MM.1S (cell line): ENCODE measurements at regions not wholly inside any gene's neighbourhood (a gene's known extent, or its start where the extent isn't known, plus 50 kb on each side); places are given as distances from the start of the nearest gene placed in this dataset.

Experiments
- DNase-seq: peaks from one replicate; pipeline ENCODE4 v3.0.0-alpha.2; 2015
- H2AFZ ChIP-seq: fragments of 300-600 bp; sonication (generic); 2 replicates; pipeline ENCODE4 v1.6.0; 2016; ENCODE audit warnings: antibody characterized with exemption, low read length
- H3F3A ChIP-seq: fragments of 300-600 bp; sonication (generic); 2 replicates; pipeline ENCODE4 v1.6.1; 2016; ENCODE audit warnings: mild to moderate bottlenecking, antibody characterized with exemption, low read length, moderate library complexity, mixed read lengths; ENCODE audit not compliant: insufficient read depth
- H3K27ac ChIP-seq: fragments of 300-600 bp; sonication (generic); 2 replicates; pipeline ENCODE4 v1.5.1; 2016; ENCODE audit warnings: mild to moderate bottlenecking, low read length
- H3K27me3 ChIP-seq: fragments of 300-600 bp; sonication (generic); replicated peaks from 2 replicates; pipeline ENCODE4 v1.6.0; 2016; ENCODE audit warnings: low read length; ENCODE audit not compliant: insufficient read depth
- H3K36me3 ChIP-seq: fragments of 300-600 bp; sonication (generic); replicated peaks from 2 replicates; pipeline ENCODE4 v1.6.1; 2016; ENCODE audit warnings: mild to moderate bottlenecking, low read length, mixed read lengths; ENCODE audit not compliant: insufficient read depth
- H3K4me1 ChIP-seq: fragments of 300-600 bp; sonication (generic); 2 replicates; pipeline ENCODE4 v1.6.1; 2016; ENCODE audit warnings: low read length, mixed read lengths
- H3K4me2 ChIP-seq: fragments of 300-600 bp; sonication (generic); 2 replicates; pipeline ENCODE4 v1.6.0; 2016; ENCODE audit warnings: low read depth, low read length
- H3K4me3 ChIP-seq: fragments of 300-600 bp; sonication (generic); 2 replicates; pipeline ENCODE4 v1.5.1; 2016; ENCODE audit warnings: low read length, mixed read lengths
- H3K79me2 ChIP-seq: fragments of 300-600 bp; sonication (generic); 2 replicates; pipeline ENCODE4 v1.6.1; 2016; ENCODE audit warnings: mixed run types, low read length, mixed read lengths
- H3K9ac ChIP-seq: fragments of 300-600 bp; sonication (generic); 2 replicates; pipeline ENCODE4 v1.6.1; 2016; ENCODE audit warnings: low read length, mixed read lengths
- H3K9me2 ChIP-seq: fragments of 300-600 bp; sonication (generic); replicated peaks from 2 replicates; pipeline ENCODE4 v1.6.1; 2016; ENCODE audit warnings: mild to moderate bottlenecking, low read length, mixed read lengths; ENCODE audit not compliant: insufficient read depth
- H3K9me3 ChIP-seq: fragments of 300-600 bp; sonication (generic); replicated peaks from 2 replicates; pipeline ENCODE4 v1.6.1; 2016; ENCODE audit warnings: mild to moderate bottlenecking, low read length, mixed read lengths; ENCODE audit not compliant: insufficient read depth
- H4K20me1 ChIP-seq: fragments of 300-600 bp; sonication (generic); 2 replicates; pipeline ENCODE4 v1.6.1; 2016; ENCODE audit warnings: mild to moderate bottlenecking, low read length, moderate library complexity, mixed read lengths; ENCODE audit not compliant: insufficient read depth
- CTCF ChIP-seq: fragments of 300-600 bp; sonication (generic); IDR thresholded peaks from 2 replicates; pipeline ENCODE4 v1.5.1; 2016; ENCODE audit warnings: antibody characterized with exemption, low read length, mixed read lengths
- EZH2 ChIP-seq: fragments of 300-600 bp; sonication (generic); optimal IDR thresholded peaks from 2 replicates; pipeline ENCODE3; 2017; ENCODE audit warnings: low read depth, mild to moderate bottlenecking, antibody characterized with exemption, low read length, mixed read lengths
- EZH2phosphoT487 ChIP-seq: fragments of 300-600 bp; sonication (generic); IDR thresholded peaks from 2 replicates; pipeline ENCODE4 v1.6.1; 2018; ENCODE audit warnings: antibody characterized with exemption, low read length

GRCh38 chr4:120331486-120332370 is 265.1 kb upstream of the MAD2L1 start:
- Histone ChIP-seq H3K27me3 (no peaks in the 10 kb centered on the region), H3K9ac (no peak overlapping the region), H3K9me2 (no peaks in the 10 kb centered on the region), H4K20me1 (no peaks in the 10 kb centered on the region), H3K4me3 (no peak overlapping the region), H3K27ac (0 out of 2 replicates have a peak overlapping the region, but pooled peaks have one; percentile 12), H3K79me2 (no peaks in the 10 kb centered on the region), H3K9me3 (no peaks in the 10 kb centered on the region), H3F3A (no peaks in the 10 kb centered on the region), H3K4me2 (no peak overlapping the region), H2AFZ (no peak overlapping the region), H3K36me3 (no peaks in the 10 kb centered on the region), H3K4me1 (no peaks in the 10 kb centered on the region)
- DNase-seq, result peak; percentile 35
- TF ChIP-seq EZH2 (no peak), EZH2phosphoT487 (no peak), CTCF (no peak)

GRCh38 chr4:120329386-120329785 is 262.7 kb upstream of the MAD2L1 start:
- Histone ChIP-seq H3K4me2 (no peak overlapping the region), H3K27ac (no peak overlapping the region), H3K9me3 (no peaks in the 10 kb centered on the region), H2AFZ (no peak overlapping the region), H3K36me3 (no peaks in the 10 kb centered on the region), H3K9ac (no peak overlapping the region), H3K4me1 (no peaks in the 10 kb centered on the region), H3F3A (no peaks in the 10 kb centered on the region), H3K79me2 (no peaks in the 10 kb centered on the region), H4K20me1 (no peaks in the 10 kb centered on the region), H3K9me2 (no peaks in the 10 kb centered on the region), H3K27me3 (no peaks in the 10 kb centered on the region), H3K4me3 (no peak overlapping the region)
- no peak for DNase-seq
- no peak for TF ChIP-seq EZH2phosphoT487

- Histone ChIP-seq H2AFZ (no peak overlapping the region), H3K4me1 (no peaks in the 10 kb centered on the region), H3K79me2 (no peaks in the 10 kb centered on the region), H3F3A (no peaks in the 10 kb centered on the region), H3K36me3 (no peaks in the 10 kb centered on the region), H3K27me3 (no peaks in the 10 kb centered on the region), H3K9me2 (no peaks in the 10 kb centered on the region), H3K27ac (no peak overlapping the region), H3K4me2 (no peak overlapping the region), H4K20me1 (no peaks in the 10 kb centered on the region), H3K4me3 (no peak overlapping the region), H3K9ac (no peak overlapping the region), H3K9me3 (no peaks in the 10 kb centered on the region)
- no peak for DNase-seq
- TF ChIP-seq EZH2 (no peak), CTCF (no peak), EZH2phosphoT487 (no peak)
These were observed 260.6 kb upstream of the MAD2L1 start for GRCh38 chr4:120327276-120327675.
